ENCODE measurements at regions not wholly inside any gene's neighbourhood (a gene's known extent, or its start where the extent isn't known, plus 50 kb on each side); places are given as distances from the start of the nearest gene placed in this dataset.

DNA sequence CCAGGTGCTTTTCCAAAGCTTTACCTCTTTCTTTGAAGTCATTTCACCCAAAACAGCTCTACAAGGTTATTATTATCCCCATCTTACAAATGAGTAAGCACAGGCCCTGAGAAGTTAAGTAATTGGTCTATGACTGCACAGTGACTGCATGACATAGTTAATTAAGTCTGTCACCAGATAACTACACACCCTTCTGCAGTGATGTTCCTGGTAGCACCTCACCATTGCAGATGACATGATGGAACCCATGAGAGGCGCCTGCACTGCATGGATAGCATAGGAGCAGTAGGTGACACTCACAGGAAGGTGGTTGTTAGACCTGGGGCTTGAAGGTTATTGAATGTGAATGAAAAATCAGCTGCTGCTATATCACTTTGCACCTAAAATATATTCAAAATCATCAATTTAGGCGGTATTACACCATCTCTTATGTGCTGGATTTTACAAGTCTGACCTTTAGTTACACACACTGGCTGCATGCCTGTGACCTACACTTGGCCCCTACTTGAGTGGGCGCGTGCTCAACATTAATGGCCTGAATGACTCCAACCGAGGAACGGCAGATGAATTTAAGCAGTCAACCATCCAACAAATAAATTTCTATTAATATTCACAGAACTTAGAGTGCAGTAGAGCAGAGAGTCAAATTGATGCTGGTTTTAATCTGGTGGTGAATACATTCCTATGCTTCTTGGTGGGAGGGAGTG, 239.6 kb downstream of the CDH11 start:
- TF ChIP-seq, protein P1, sequence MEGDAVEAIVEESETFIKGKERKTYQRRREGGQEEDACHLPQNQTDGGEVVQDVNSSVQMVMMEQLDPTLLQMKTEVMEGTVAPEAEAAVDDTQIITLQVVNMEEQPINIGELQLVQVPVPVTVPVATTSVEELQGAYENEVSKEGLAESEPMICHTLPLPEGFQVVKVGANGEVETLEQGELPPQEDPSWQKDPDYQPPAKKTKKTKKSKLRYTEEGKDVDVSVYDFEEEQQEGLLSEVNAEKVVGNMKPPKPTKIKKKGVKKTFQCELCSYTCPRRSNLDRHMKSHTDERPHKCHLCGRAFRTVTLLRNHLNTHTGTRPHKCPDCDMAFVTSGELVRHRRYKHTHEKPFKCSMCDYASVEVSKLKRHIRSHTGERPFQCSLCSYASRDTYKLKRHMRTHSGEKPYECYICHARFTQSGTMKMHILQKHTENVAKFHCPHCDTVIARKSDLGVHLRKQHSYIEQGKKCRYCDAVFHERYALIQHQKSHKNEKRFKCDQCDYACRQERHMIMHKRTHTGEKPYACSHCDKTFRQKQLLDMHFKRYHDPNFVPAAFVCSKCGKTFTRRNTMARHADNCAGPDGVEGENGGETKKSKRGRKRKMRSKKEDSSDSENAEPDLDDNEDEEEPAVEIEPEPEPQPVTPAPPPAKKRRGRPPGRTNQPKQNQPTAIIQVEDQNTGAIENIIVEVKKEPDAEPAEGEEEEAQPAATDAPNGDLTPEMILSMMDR (conservative IDR thresholded peaks at IDR 0.05): no peak
- TF ChIP-seq ZFX (IDR thresholded peaks at IDR 0.05): no peak

Measured in C4-2B (cell line).